Activated gamma-delta T cell treated with anti-CD3 and anti-CD28 coated beads, Interleukin-2, amount 50 U/mL, for 16 hours (primary cell): ENCODE measurements at regions not wholly inside any gene's neighbourhood (a gene's known extent, or its start where the extent isn't known, plus 50 kb on each side); places are given as distances from the start of the nearest gene placed in this dataset.

ENCODE experiments used
- DNase-seq: peaks from one replicate; pipeline ENCODE4 v3.0.0-alpha.2; 2020; ENCODE audit warnings: low read depth

GRCh38 chr12:107553211-107553765, 132.3 kb upstream of the PWP1 start:
- DNase-seq = no peak

DNA sequence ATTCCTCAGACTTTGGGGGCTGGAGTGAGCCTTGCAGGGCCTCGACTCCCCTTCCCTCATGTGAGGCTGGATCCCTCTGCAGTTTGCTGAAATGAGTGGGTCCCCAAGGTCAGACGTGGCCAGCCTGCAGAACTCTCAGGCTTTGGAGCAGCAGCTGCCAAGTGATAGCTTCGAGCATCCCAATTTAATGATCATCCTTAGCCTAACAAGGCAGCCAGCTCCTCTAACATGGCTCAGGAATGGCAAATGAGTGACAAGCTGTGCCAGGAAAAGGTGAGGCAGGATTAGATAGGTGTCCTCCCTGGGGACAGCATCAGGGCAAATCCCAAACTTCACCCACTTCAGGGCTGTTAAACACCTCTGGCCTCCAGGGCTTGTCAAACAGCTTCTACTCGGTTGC, 130.7 kb upstream of the PWP1 start:
- no peak for DNase-seq

DNA sequence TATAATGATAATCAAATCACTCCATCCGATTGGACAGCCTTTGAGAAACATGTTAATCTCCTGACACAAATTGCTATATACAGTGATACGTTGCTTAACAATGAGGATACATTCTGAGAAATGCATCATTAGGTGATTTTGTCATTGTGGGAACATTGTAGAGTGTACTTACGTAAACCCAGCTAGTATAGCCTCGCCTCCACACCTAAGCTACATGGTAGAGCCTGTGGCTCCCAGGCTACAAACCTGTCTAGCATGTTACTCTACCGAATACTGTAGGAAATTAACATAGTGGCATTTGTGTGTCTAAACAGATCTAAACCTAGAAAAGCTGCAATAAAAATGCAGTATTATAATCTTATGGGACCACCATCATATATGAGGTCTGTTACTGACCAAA, 128.6 kb upstream of the PWP1 start:
- no peak for DNase-seq

DNA sequence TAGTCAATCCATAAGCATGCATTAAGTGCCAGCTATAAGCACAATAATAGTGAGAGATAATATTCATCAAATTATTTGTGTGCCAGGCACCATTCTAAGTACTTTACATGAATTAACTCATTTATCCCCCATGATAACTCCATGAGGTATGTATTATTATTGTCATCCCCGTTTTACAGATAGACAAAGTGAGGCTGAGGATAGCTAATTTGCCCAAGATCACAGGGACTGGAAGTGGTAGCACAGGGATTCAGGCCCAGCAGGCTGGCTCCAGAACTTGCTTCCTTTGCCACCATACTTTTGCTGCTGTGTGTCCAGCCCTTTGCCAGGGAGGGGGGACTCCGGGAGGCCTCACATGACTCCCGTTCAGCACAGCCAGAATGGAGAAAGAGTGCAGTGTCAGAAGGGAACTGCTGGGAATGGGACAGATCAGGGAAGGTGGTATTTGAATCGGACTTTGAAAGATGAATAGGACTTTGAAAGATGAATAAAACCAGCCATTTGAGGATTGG, 128.0 kb upstream of the PWP1 start:
- DNase-seq = no peak

DNA sequence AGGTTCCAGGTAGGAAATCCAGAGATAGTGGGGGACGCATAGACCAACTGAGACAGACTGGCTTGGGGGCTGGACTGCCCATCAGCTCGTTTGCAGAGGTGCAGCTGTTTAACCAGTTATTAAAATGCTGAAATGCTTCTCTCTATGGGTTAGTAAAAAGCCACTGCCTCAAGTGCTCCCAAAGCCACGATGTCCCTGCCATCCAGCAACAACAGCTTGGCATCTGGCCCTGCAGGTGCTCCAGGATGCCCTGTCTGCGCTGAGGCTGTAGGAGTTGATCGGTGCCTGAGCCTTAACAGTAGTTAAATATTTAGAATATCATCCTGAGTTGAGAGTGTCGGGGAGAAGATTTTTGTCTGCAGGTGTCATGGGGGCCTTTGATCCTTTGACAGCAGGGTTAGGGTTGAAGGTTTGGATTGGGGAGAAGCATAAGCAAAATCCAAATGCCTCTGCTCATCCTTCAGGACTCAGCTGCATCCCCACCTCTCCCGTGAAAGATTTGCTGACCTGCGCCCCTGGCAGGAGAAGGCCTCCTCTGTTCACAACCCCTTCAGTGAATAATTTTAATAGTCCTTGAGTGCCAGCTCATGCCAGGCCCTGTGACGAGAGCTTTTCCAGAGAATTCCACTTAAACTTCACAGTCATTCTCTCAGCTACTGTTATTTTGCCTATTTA, 127.3 kb upstream of the PWP1 start:
- DNase-seq = no peak

GRCh38 chr12:107558816-107559382, 126.7 kb upstream of the PWP1 start:
- no peak for DNase-seq

DNA sequence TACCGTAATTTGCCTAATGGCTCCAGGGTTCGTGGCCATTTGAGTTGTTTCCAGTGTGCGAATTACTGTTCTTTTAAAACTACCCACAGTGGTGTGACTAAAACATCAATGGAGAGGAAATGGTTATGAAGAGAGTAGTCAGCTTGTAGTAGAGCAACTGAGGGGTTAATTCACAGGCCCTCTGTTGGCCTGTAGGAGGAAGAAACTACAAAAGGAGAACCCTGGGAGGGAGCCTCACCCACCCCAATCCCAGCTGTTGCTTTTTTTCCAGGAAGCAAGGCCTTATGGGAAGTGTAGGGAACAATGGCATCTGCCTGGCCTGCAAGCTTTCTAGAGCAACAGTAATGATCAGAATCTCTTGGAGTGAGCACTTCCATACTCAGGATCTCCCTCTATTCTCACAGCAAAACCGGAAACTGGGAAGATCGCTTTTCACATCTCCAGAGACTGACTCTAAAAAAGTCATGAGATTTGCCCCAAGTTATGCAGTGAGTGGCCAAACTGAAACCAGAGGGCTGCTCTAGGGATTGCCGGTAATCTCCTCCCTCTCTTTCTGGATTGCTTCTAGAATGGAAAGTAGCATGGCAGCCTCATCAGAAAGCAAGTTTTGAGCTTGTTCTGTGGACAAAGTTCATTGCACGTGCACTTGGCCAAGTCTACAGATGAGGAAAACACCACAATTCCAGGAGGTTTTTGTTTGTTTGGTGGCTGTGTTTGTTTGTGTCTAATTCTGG, 125.3 kb upstream of the PWP1 start:
- no peak for DNase-seq

- no peak for DNase-seq
These were observed 124.7 kb upstream of the PWP1 start for GRCh38 chr12:107560899-107561285.

- no peak for DNase-seq
These were observed 120.7 kb upstream of the PWP1 start for GRCh38 chr12:107564946-107565345.

DNA sequence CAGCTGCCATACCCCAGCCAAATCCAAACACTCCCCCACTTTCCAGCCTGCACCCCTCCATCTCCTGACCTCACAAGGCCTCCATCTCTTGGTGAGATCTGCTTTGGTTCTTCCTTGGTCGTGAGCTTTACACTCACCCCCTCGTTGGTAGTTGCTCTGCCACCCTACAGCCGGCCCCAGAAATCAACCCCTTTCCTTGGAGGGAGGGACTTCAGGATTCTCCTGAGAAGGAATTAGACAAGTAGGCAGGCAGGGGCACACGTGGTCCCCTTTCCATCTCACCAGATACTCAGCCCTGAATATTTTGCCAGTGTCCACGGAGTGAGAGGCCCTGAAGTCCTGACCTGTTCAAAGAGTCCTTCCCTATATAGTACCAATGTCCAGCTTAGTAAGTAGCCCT, 120.0 kb upstream of the PWP1 start:
- DNase-seq = no peak

- no peak for DNase-seq
These were observed 117.6 kb upstream of the PWP1 start for GRCh38 chr12:107567876-107568619.

- no peak for DNase-seq
These were observed 116.9 kb upstream of the PWP1 start for GRCh38 chr12:107568718-107569117.

GRCh38 chr12:107570721-107571120, 114.9 kb upstream of the PWP1 start:
- DNase-seq = no peak

DNA sequence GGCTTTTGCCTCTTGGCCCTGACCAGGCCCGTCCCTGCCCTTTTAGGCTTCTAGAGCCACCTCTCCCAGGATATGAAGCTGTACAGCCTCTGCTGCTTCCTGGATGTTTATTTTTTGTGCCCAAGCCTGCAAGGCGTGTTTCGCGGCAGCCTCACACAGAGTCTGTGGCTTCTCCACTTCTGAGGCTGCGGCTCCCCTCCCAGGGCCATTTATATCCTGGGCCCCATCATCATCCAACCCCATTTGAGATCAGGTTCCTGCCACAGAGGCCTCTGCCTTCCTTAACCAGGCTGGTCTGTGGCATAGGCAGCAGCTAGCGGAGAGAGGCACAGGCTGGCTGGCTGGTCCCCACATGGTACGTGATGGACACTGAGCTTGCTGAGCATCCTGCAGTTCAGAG, 114.1 kb upstream of the PWP1 start:
- no peak for DNase-seq

GRCh38 chr12:107574691-107575090, 110.9 kb upstream of the PWP1 start:
- DNase-seq = no peak

- DNase-seq = no peak
These were observed 104.6 kb upstream of the PWP1 start for GRCh38 chr12:107580750-107581618.

DNA sequence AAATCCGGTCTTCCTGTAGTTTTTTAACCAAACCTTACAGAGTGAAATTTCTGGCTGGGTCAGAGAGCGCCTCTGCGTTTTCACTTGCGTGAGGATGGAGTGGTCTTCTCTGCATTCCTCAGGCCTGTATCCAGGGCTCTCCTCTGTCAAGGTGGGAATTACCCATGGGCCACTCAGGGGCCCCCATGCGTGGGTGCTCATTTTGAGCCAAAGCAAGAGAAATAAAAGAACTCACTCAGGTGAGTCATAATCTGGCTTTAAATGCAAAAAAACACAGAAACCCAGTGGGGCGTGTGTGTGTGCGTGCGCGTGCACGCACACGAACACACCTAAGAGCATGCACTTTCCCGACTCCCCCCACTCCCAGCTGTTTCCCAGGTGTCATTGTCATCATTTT, 104.0 kb upstream of the PWP1 start:
- DNase-seq = no peak

DNA sequence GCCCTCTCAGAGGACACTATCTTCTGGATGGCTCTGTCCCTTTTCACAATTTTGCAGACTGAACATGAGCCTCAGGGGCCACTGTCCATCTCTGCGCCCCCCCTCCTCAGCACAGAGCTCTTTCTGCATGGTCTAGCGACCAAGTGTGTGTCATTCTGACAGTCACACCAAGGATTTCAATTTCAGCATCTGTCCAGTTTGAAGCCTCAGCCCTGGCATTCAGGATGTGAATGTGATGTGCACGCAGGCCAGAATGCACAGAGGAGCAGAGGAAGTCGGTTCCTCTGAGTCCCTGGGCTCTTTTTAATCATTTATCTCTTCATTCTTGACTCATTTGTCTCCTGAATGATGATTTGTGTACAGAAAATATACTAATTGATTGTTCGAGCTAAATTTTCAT, 102.0 kb upstream of the PWP1 start:
- no peak for DNase-seq

DNA sequence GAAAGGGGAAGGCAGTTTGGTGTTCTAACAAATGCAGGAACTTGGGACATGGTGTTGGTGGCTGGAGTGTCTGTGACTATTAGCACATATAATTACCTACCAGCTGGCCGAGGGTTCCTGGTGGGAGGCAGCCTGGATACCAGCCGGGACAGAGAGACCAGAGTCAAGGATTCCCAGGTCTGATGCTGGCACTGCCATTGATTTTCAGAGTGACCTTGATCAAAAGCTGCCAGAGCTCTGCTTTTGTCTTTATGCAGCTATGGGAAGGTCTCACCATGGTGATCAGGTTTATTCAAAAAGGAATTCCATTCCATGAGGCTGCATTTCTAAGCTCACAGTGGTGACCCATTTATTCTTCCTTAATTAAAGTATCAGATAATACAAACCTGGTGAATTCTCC, 101.0 kb upstream of the PWP1 start:
- no peak for DNase-seq

DNA sequence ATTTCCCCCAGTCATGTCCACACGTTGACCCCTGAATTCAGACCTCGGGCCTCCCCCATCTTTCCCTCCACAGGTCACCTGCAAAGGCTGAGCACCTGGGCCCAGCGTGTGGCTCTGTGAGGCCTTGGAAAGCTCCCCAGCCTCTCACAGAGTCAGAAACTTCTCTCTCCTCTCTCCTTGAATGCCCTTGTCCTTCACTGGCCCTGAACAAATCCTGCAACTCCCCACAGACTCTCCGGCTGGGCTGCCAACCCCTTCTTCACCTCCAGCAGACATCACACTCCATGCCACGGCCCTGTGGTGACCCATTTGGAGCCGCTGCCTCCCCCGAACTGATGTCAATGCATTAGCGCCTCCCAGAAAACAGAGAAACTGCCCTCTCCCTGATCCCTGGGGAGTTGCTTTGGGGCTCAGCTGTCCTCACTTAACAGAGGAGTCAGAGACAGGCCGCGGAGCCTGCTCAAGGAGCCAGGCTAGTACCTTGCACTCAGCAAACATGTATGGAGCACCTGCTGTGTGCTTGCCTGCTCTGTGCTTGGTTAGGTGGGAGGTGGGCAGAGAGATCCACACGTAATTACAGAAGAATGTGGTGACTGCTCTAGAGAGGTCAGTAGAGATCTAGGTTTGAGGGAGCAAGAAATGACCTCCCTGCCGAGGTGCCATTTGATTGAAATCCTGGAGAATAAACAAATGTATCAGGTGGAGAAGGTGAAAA, 99.2 kb upstream of the PWP1 start:
- DNase-seq = no peak

DNA sequence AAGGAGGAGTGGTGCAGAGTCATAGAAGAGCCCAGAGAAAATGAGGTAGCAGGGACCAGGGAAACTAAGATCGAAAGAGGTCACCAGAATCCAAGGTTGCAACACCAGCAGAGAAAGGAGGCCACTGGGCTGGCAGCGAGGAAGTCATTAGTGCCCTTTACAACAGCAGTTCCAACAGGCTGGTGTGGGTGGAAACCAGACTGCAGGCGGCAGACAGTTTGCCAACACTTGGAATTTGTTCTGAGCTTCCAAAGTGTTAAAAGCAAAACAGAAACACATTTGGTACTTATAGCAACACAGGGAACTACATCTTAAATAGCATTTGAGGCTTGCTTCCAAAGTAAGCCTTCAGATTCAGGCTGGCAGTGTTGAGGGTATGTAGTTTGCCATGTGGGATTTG, 95.2 kb upstream of the PWP1 start:
- no peak for DNase-seq
